ENCODE measurements at regions not wholly inside any gene's neighbourhood (a gene's known extent, or its start where the extent isn't known, plus 50 kb on each side); places are given as distances from the start of the nearest gene placed in this dataset.

GRCh38 chr13:30845297-30846214 lies 60.5 kb upstream of the MEDAG start:
- DNase-seq = no peak

- no peak for DNase-seq
Measured at GRCh38 chr13:30846311-30846710, 59.8 kb upstream of the MEDAG start.

- DNase-seq = no peak
Measured at GRCh38 chr13:30846866-30847265, 59.2 kb upstream of the MEDAG start.

- no peak for DNase-seq
Measured at GRCh38 chr13:30847650-30848307, 58.3 kb upstream of the MEDAG start.

- no peak for DNase-seq
Measured at GRCh38 chr13:30848332-30849027, 57.6 kb upstream of the MEDAG start.

- DNase-seq = no peak
Measured at GRCh38 chr13:30849611-30850010, 56.5 kb upstream of the MEDAG start.

- no peak for DNase-seq
Measured at GRCh38 chr13:30850204-30850866, 55.7 kb upstream of the MEDAG start.

- DNase-seq = no peak
Measured at GRCh38 chr13:30850867-30851211, 55.2 kb upstream of the MEDAG start.

GRCh38 chr13:30851697-30852096 lies 54.4 kb upstream of the MEDAG start:
- no peak for DNase-seq

- DNase-seq = no peak
Measured at GRCh38 chr13:30855569-30855968, 50.5 kb upstream of the MEDAG start.

- no peak for DNase-seq
Measured at GRCh38 chr13:30856005-30856790, 49.9 kb upstream of the MEDAG start.
